Putamen (tissue), 1 donor: ENCODE measurements at regions not wholly inside any gene's neighbourhood (a gene's known extent, or its start where the extent isn't known, plus 50 kb on each side); places are given as distances from the start of the nearest gene placed in this dataset.
"Not testable (repeated sequence)": the region's sequence is repeated elsewhere in the genome, so short reads cannot be mapped to it uniquely, and the experiment has no call there.

Source experiments
- DNase-seq: peaks from one replicate; pipeline ENCODE4 v3.0.0-alpha.2; 2016; ENCODE audit warnings: low spot score

- DNase-seq, result no peak
Measured at GRCh38 chr2:173467751-173468150, 113.1 kb downstream of the CDCA7 start.

DNA sequence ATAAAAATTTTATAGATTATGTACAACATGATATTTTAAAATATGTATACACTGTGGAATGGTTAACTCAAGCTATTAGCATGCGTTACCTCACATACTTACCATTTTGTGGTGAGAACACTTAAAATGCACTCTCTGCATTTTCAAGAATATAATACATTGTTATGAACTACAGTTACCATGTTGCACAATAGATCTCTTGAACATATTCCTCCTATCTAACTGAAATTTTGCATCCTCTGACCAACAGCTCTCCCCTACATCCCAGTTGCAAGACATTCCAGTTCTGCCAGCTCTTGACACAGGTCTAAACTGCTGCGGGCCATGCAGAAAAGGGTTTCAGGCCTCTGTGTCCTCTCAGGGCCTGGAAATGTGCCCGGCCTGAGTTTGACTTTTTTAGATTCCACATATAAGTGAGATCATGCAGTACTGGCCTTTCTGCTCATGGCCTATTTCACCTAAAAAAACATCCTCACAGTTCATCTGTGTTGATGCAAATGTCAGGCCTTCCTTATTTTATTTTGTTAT, 113.7 kb downstream of the CDCA7 start:
- DNase-seq, result no peak

DNA sequence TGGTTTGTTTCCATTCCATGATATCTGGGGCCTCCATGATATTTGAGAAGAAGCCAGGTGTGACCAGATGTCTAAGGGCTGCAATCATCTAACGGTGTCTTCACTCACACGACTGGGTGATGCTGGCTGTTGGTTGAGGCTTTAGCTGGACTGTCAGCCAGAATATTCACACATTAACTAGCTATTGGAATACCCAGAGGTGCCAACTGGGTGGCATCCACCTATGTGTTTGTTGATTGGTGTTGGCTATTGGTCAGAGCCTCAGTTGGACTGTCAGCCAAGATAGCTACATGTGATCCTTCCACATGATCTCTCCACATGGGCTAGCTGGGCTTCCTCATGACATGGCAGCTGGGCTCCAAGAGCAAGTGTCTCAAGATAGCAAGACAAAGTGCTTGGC, 117.4 kb downstream of the CDCA7 start:
- DNase-seq, result no peak

DNA sequence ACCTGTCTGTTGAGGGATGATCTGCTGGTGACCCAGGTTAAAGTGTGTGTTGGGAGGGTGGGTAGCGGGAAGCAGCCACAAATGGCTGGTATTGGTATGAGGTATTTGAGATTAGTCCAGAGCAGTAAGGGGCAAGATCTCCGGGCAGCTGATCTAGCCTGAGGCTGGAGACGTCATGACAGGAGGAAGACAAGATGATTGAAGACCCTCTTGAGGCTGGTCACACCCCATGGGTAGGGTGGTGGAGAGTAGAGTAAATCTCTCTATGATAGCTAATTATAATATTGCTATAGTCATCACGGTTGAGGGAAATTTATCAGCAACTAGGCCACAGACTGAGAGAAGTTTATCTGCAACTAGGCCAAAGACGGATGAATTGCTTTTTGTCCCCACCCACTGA, 128.5 kb downstream of the CDCA7 start:
- no peak for DNase-seq

DNA sequence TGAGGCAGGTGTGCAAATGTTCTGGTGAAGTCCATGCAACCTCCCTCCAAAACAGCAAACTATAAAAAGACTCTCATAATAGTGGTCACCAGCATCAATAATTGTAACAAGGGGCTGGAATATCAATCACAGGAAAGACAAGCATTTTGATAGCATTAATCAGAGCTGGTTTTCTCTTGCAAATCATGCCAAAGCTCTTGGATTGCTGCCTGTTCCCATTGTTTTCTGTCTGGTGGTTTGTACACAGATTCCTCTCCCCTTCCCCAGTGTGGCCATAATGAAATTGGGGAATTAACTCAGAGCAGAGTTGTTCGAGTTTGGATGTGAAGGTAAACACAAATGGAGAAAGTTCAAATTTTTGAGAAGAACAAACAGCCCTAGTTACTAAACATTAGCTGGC, 134.2 kb downstream of the CDCA7 start:
- no peak for DNase-seq

DNA sequence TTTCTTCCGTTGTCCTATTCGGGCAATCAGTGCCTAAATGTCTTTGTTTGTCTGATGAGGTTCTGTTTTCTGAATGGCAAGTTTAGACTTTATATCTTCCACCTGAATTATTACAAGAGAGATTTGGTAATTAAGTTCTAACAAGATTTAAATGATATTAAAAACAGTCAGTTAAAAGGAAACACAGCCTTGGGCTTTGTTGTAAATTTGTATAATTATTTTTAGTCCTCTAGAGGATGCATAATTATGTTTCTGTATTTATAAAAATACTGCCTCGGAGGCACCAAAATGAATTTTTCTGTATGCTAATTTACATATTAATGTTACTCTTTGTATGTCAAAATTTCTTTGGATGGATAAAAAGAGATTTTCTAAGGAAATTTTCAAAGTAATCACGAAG, 136.7 kb downstream of the CDCA7 start:
- DNase-seq, result no peak

DNA sequence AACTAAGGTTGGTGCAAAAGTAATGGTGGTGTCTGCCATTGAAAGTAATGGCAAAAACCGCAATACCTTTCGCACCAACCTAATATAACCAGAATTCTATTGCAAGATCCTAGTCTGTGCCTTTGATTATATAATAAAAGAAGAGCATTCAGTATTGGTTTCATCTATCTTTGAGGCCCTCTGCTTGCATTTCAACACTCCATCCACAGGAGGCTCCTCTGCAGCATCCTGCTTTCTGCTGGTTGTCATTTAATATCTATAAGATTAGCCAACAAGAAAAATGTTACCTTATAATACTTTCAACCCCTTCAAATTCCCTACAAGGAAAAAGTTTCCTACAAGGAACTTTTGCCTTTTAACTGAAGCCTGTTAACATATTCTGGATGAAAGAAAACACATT, 139.2 kb downstream of the CDCA7 start:
- DNase-seq, result no peak

DNA sequence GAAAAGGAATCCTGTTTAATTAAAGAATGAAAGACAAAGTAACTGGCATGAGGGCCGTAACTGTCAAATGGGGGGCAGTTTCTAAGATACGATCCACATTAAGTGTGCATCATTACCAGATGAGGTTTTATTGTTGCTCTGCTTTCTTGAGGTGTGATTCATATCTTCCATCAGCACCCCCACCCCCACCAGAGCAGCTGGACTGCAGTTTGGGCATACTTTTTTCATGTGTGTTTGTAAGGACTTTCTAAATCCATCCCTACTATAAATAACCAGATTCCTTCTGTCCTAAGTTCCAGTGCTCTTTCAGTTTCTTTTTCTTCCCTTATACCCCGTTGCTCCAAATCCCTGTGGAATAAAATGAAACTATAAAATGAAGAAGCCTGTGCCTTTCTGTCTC, 142.1 kb downstream of the CDCA7 start:
- no peak for DNase-seq

DNA sequence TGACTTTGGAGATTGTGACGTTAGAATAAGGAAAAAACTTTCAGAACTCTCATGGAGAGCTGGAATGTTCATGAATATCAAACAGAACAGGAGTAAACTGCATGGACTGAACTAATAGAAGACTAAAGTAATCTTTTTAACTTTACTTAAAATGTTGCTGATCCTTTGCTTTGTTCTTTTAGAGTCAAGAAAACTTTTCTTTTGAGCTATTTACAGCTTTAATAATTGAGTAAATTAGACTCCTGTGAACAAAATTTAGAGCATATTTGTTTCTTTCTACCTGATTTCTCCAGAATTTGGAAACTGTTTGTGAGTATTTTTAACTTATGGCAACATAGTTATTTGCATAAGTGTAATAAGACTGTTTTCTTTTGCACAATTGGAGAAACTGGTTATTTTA, 146.3 kb downstream of the CDCA7 start:
- no peak for DNase-seq

DNA sequence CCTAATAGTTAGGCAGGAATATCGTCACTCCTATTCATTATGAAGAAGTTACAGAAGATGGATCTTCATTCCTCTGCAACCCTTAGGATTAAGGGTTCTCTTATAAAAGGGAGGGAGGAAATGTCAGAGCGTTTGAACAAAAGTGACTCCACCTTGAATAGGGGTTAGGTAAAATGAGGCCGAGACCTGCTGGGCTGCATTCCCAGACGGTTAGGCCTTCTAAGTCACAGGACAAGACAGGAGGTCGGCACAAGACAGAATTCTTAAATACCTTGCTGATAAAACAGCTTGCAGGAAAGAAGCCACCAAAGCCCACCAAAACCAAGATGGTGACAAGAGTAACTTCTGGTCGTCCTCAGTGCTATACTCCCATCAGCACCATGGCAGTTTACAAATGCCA, 147.6 kb downstream of the CDCA7 start:
- no peak for DNase-seq

GRCh38 chr2:173511357-173511756, 156.7 kb downstream of the CDCA7 start:
- DNase-seq, result no peak

- no peak for DNase-seq
Measured at GRCh38 chr2:173511942-173512341, 157.3 kb downstream of the CDCA7 start.

- DNase-seq, result no peak
Measured at GRCh38 chr2:173513107-173513727, 158.5 kb downstream of the CDCA7 start.

GRCh38 chr2:173520918-173521317, 166.2 kb downstream of the CDCA7 start:
- DNase-seq, result no peak

DNA sequence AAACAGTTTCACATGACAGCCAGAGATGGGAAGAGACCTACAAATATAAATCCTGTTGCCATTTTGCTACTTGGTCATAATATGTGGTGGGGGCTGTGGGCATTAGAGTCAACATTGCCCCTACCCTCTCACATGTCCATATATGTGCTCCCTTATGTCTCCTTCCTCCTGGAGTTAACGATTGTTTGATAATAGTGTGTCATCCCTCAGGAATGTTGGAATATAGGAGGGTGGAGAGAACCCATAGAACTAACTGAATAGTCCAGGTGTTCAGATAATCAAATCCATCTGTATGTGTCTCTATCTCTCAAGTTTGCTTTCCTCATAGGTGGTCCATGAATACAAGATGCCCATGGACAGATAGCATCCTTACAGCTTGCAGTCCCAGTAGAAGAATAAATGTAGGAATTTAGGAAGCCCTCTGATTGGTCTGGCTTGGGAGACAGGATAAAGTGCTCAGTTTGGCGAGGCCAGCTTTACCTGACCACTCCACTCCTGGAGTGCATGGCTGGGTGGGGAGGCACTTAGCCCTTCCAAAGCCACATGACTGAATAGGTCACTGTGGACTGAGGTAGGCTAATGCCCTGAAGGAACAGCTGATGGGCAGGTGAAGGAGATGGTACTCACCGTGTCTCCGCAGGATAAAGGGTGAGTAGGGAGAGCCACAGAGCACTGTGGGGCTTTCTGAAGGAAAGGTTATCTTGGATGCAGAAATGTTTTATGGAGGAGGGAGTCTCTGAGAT, 166.9 kb downstream of the CDCA7 start:
- no peak for DNase-seq

- no peak for DNase-seq
Measured at GRCh38 chr2:173523497-173523896, 168.8 kb downstream of the CDCA7 start.

- no peak for DNase-seq
Measured at GRCh38 chr2:173524256-173524955, 169.7 kb downstream of the CDCA7 start.

- not testable (repeated sequence) for DNase-seq
Measured at GRCh38 chr2:173532732-173533531, 178.3 kb downstream of the CDCA7 start.

GRCh38 chr2:173537694-173538093, 183.0 kb downstream of the CDCA7 start:
- no peak for DNase-seq

GRCh38 chr2:173539615-173540014, 184.9 kb downstream of the CDCA7 start:
- no peak for DNase-seq

DNA sequence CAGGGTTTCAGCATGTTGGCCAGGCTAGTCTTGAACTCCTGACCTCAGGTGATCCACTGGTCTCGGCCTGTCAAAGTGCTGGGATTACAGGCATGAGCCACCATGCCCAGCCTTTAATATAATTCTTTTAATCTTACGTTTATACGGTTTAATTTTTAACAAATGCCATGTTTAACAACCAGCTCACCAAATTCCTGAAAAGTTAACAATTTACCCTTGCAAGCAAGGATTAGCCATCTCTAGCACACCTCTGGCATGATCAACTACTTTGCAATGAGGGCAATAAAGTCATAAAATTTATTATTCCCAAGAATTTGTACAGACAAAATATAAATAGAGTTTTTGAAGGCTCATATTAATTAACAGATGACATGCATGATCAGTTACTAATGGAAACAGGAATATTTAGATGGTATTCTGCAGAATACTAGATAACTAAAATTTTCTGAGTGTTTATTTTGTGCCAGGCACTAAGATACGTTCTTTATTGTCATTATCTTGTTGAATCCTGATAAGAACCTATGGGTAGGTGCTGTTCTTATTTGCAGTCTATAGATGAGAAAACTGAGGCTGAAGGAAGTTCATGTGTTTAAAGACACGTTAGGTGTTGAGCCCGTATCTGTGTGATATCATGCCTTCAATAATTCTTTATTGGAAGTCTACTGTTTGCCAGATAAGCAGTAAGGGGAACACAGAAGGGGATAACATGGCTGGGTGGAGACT, 190.1 kb downstream of the CDCA7 start:
- no peak for DNase-seq

DNA sequence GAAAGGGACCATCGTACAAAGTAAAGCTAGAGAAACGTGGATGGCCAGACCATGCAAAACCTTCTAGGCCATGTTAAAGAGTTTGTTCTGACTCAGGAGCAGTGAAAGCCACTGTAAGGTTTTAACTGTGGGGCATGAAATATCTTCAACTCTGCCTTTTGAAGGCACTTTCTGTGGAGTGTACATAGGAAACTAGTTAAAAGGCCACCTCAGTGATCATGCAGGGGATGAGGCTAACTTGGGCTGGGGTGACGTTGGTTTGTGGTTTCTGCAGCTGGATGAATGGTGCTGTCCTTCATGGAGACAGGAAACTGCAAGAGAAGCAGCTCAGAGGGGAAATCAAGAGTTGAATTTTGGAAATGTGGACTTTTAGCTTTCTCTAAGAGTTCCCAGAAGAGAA, 190.7 kb downstream of the CDCA7 start:
- DNase-seq, result no peak
